Hematopoietic multipotent progenitor cell treated with erythropoietin and hydrocortisone succinate and interleukin-3 and kit ligand, for 17 days (in vitro differentiated cells): ENCODE measurements at regions not wholly inside any gene's neighbourhood (a gene's known extent, or its start where the extent isn't known, plus 50 kb on each side); places are given as distances from the start of the nearest gene placed in this dataset.
"Not testable (repeated sequence)": the region's sequence is repeated elsewhere in the genome, so short reads cannot be mapped to it uniquely, and the experiment has no call there.

ENCODE experiments used
- DNase-seq: peaks from one replicate; pipeline ENCODE4 v3.0.0-alpha.2; 2015; ENCODE audit warnings: low spot score

GRCh38 chr3:104935613-104936012 is 431.1 kb upstream of the ALCAM start:
- DNase-seq = no peak

GRCh38 chr3:104939196-104939595 is 427.5 kb upstream of the ALCAM start:
- DNase-seq = no peak

- no peak for DNase-seq
Measured at GRCh38 chr3:104941785-104942184, 424.9 kb upstream of the ALCAM start.

GRCh38 chr3:104943974-104944373 is 422.7 kb upstream of the ALCAM start:
- DNase-seq = no peak

- no peak for DNase-seq
Measured at GRCh38 chr3:104947943-104948342, 418.8 kb upstream of the ALCAM start.

GRCh38 chr3:104949810-104950209 is 416.9 kb upstream of the ALCAM start:
- DNase-seq = not testable (repeated sequence)

GRCh38 chr3:104951426-104951825 is 415.3 kb upstream of the ALCAM start:
- DNase-seq = no peak

GRCh38 chr3:104952146-104952972 is 414.4 kb upstream of the ALCAM start:
- DNase-seq = no peak

GRCh38 chr3:104956620-104957345 is 409.9 kb upstream of the ALCAM start:
- no peak for DNase-seq

- no peak for DNase-seq
Measured at GRCh38 chr3:104960579-104960978, 406.1 kb upstream of the ALCAM start.

GRCh38 chr3:104961851-104962250 is 404.9 kb upstream of the ALCAM start:
- no peak for DNase-seq

- DNase-seq = no peak
Measured at GRCh38 chr3:104974316-104974715, 392.4 kb upstream of the ALCAM start.

GRCh38 chr3:104977719-104978118 is 389.0 kb upstream of the ALCAM start:
- DNase-seq = no peak

- no peak for DNase-seq
Measured at GRCh38 chr3:104982130-104982529, 384.6 kb upstream of the ALCAM start.

- no peak for DNase-seq
Measured at GRCh38 chr3:104987859-104988258, 378.9 kb upstream of the ALCAM start.

GRCh38 chr3:104988496-104988895 is 378.2 kb upstream of the ALCAM start:
- DNase-seq = no peak

- no peak for DNase-seq
Measured at GRCh38 chr3:104989878-104990277, 376.8 kb upstream of the ALCAM start.

- no peak for DNase-seq
Measured at GRCh38 chr3:104990758-104991157, 376.0 kb upstream of the ALCAM start.

- no peak for DNase-seq
Measured at GRCh38 chr3:104992676-104993075, 374.0 kb upstream of the ALCAM start.

- no peak for DNase-seq
Measured at GRCh38 chr3:105006164-105006563, 360.5 kb upstream of the ALCAM start.

GRCh38 chr3:105013657-105014056 is 353.1 kb upstream of the ALCAM start:
- no peak for DNase-seq

GRCh38 chr3:105014631-105015030 is 352.1 kb upstream of the ALCAM start:
- DNase-seq = no peak

GRCh38 chr3:105022813-105023212 is 343.9 kb upstream of the ALCAM start:
- DNase-seq = no peak
